HUES6 (cell line): ENCODE measurements at regions not wholly inside any gene's neighbourhood (a gene's known extent, or its start where the extent isn't known, plus 50 kb on each side); places are given as distances from the start of the nearest gene placed in this dataset.
"Not testable (repeated sequence)": the region's sequence is repeated elsewhere in the genome, so short reads cannot be mapped to it uniquely, and the experiment has no call there.

Source experiments
- H3K27ac ChIP-seq: 2 replicates; pipeline ENCODE4 v1.7.0; 2013; ENCODE audit warnings: low read depth, mild to moderate bottlenecking, low read length, inconsistent platforms
- H3K27me3 ChIP-seq: 2 replicates; pipeline ENCODE4 v1.6.1; 2013; ENCODE audit warnings: low read length; ENCODE audit not compliant: control insufficient read depth, insufficient read depth
- H3K36me3 ChIP-seq: 2 replicates; pipeline ENCODE4 v1.6.1; 2013; ENCODE audit warnings: low read length; ENCODE audit not compliant: control insufficient read depth, insufficient read depth
- H3K4me1 ChIP-seq: 2 replicates; pipeline ENCODE4 v1.6.1; 2013; ENCODE audit warnings: low read length; ENCODE audit not compliant: control insufficient read depth, insufficient read depth
- H3K4me3 ChIP-seq: 2 replicates; pipeline ENCODE4 v1.5.1; 2013; ENCODE audit warnings: low read depth, low read length
- H3K9ac ChIP-seq: one replicate; pipeline ENCODE4 v1.6.1; 2013; ENCODE audit warnings: mild to moderate bottlenecking, low read length
- H3K9me3 ChIP-seq: 2 replicates; pipeline ENCODE4 v1.6.1; 2013; ENCODE audit warnings: low read depth, low read length; ENCODE audit not compliant: control insufficient read depth, insufficient read depth

GRCh38 chr3:31096661-31097395 lies 202.4 kb upstream of the GADL1 start:
- peaks cover 9% of the 10 kb centered on the region for H3K4me1 ChIP-seq
- no peak overlapping the region for H3K27ac ChIP-seq
- no peaks in the 10 kb centered on the region for H3K27me3 ChIP-seq
- H3K9me3 ChIP-seq, result no peaks in the 10 kb centered on the region
- no peak overlapping the region for H3K4me3 ChIP-seq
- H3K36me3 ChIP-seq, result no peaks in the 10 kb centered on the region
- H3K9ac ChIP-seq, result no peak overlapping the region

- H3K27me3 ChIP-seq, result no peaks in the 10 kb centered on the region
- H3K36me3 ChIP-seq, result no peaks in the 10 kb centered on the region
Observed at GRCh38 chr3:31100519-31100918, 206.1 kb upstream of the GADL1 start.

GRCh38 chr3:31101285-31101684 lies 206.8 kb upstream of the GADL1 start:
- not testable (repeated sequence) for H3K27me3 ChIP-seq, H3K9me3 ChIP-seq, H3K27ac ChIP-seq, H3K9ac ChIP-seq, H3K4me3 ChIP-seq, H3K36me3 ChIP-seq
- H3K4me1 ChIP-seq, result peaks cover 16% of the 10 kb centered on the region

More at GRCh38 chr3:31100519-31100918, 206.1 kb upstream of the GADL1 start:
- H3K4me3 ChIP-seq, result no peak overlapping the region
- peaks cover 17% of the 10 kb centered on the region for H3K4me1 ChIP-seq
- no peak overlapping the region for H3K27ac ChIP-seq
- no peak overlapping the region for H3K9ac ChIP-seq
- 0 out of 2 replicates have a peak, but pooled peaks cover 6% of the 10 kb centered on the region for H3K9me3 ChIP-seq

GRCh38 chr3:31102196-31102879 lies 207.9 kb upstream of the GADL1 start:
- Histone ChIP-seq H3K27me3 (no peaks in the 10 kb centered on the region), H3K27ac (no peak overlapping the region)

GRCh38 chr3:31103181-31103580 lies 208.7 kb upstream of the GADL1 start:
- H3K36me3 ChIP-seq, result no peaks in the 10 kb centered on the region
- no peaks in the 10 kb centered on the region for H3K27me3 ChIP-seq
- no peak overlapping the region for H3K4me3 ChIP-seq
- H3K9me3 ChIP-seq, result 0 out of 2 replicates have a peak, but pooled peaks cover 6% of the 10 kb centered on the region
- H3K27ac ChIP-seq, result no peak overlapping the region
- H3K4me1 ChIP-seq, result peaks cover 16% of the 10 kb centered on the region
- H3K9ac ChIP-seq, result no peak overlapping the region

More at GRCh38 chr3:31102196-31102879, 207.9 kb upstream of the GADL1 start:
- H3K36me3 ChIP-seq, result no peaks in the 10 kb centered on the region
- H3K9ac ChIP-seq, result no peak overlapping the region
- peaks cover 16% of the 10 kb centered on the region for H3K4me1 ChIP-seq
- H3K9me3 ChIP-seq, result 0 out of 2 replicates have a peak, but pooled peaks cover 6% of the 10 kb centered on the region
- H3K4me3 ChIP-seq, result no peak overlapping the region

GRCh38 chr3:31103623-31104180 lies 209.2 kb upstream of the GADL1 start:
- H3K27ac ChIP-seq, result no peak overlapping the region
- H3K9ac ChIP-seq, result no peak overlapping the region
- no peaks in the 10 kb centered on the region for H3K27me3 ChIP-seq
- no peaks in the 10 kb centered on the region for H3K36me3 ChIP-seq
- H3K4me1 ChIP-seq, result peaks cover 16% of the 10 kb centered on the region
- 0 out of 2 replicates have a peak, but pooled peaks cover 6% of the 10 kb centered on the region for H3K9me3 ChIP-seq
- no peak overlapping the region for H3K4me3 ChIP-seq

GRCh38 chr3:31105011-31105410 lies 210.6 kb upstream of the GADL1 start:
- H3K9ac ChIP-seq, result no peak overlapping the region
- no peaks in the 10 kb centered on the region for H3K27me3 ChIP-seq
- 0 out of 2 replicates have a peak, but pooled peaks cover 6% of the 10 kb centered on the region for H3K9me3 ChIP-seq
- no peak overlapping the region for H3K4me3 ChIP-seq
- H3K4me1 ChIP-seq, result peaks cover 16% of the 10 kb centered on the region
- no peak overlapping the region for H3K27ac ChIP-seq
- H3K36me3 ChIP-seq, result no peaks in the 10 kb centered on the region

GRCh38 chr3:31105438-31106077 lies 211.1 kb upstream of the GADL1 start:
- no peak overlapping the region for H3K27ac ChIP-seq
- no peak overlapping the region for H3K9ac ChIP-seq
- no peaks in the 10 kb centered on the region for H3K36me3 ChIP-seq
- peaks cover 16% of the 10 kb centered on the region for H3K4me1 ChIP-seq
- H3K4me3 ChIP-seq, result no peak overlapping the region
- H3K27me3 ChIP-seq, result no peaks in the 10 kb centered on the region
- 0 out of 2 replicates have a peak, but pooled peaks cover 6% of the 10 kb centered on the region for H3K9me3 ChIP-seq

GRCh38 chr3:31106204-31106603 lies 211.7 kb upstream of the GADL1 start:
- Histone ChIP-seq H3K4me1 (peaks cover 12% of the 10 kb centered on the region), H3K27me3 (no peaks in the 10 kb centered on the region), H3K36me3 (no peaks in the 10 kb centered on the region), H3K27ac (no peak overlapping the region), H3K4me3 (no peak overlapping the region), H3K9ac (no peak overlapping the region), H3K9me3 (0 out of 2 replicates have a peak, but pooled peaks cover 6% of the 10 kb centered on the region)

GRCh38 chr3:31106912-31107311 lies 212.5 kb upstream of the GADL1 start:
- Histone ChIP-seq H3K9ac (no peak overlapping the region), H3K27me3 (no peaks in the 10 kb centered on the region), H3K9me3 (0 out of 2 replicates have a peak, but pooled peaks cover 5% of the 10 kb centered on the region), H3K27ac (no peak overlapping the region), H3K4me3 (no peak overlapping the region), H3K36me3 (no peaks in the 10 kb centered on the region), H3K4me1 (peaks cover 11% of the 10 kb centered on the region)
